ENCODE measurements at regions not wholly inside any gene's neighbourhood (a gene's known extent, or its start where the extent isn't known, plus 50 kb on each side); places are given as distances from the start of the nearest gene placed in this dataset.
A peak's percentile ranks its signal among the peaks of the same experiment; 100 is the strongest.
"Not testable (repeated sequence)": the region's sequence is repeated elsewhere in the genome, so short reads cannot be mapped to it uniquely, and the experiment has no call there.

DNA sequence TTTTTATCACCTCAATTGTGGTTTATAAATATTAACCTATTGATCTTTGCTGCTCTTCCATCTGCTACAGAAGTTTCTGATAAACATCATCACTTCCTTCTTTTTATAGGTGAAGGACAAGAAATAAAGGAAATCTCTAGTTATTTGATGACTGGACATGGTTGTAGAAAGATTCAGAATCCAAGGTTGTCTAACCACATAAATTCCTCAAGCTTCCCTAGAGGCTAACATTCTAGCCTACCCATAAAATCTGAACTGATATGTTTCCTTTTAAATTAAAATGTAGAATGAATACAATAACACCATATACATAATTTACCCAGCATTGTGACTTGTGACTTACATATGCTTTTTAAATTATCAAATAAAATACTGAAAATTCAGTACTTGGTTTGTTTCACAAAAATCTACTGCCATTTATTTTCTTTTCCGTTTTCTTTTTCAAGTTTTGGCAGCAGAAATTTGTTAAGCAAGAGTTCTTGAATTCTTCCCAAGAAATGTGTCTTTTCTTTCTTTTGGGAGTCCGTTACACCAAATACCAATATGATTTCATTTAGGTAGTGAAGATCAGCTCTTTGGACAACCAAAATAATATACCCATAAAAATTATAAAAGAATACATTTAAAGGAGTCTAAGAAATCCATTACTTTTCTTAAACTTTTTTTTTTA lies 513.2 kb upstream of the ADGRL2 start:
- ATAC-seq (peak; percentile 70), DNase-seq (ENCODE audit: low spot score) (no peak)
- intact Hi-C loops (cut with DNase I), result no loop called here

DNA sequence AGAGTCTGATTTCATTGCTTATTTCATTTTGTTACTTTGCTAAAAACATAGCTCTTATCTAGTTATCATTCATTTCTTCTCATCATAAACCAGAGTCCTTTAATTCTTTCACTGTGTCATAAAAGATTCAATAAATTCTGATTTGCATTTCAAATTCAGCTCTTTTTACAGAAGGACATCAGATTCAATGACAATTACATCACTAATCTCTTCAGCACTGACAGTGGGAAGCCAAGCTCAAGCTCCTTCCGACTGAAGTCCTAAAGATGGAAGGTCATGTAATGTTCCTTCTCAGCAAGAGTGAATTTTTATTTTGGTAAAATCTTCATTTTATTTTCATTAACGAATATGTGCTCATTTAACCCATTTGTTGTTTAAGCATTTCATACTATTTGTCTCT lies 530.7 kb upstream of the ADGRL2 start:
- no peak for DNase-seq (ENCODE audit: low spot score)
- ATAC-seq, result no peak
- intact Hi-C loops (cut with DNase I), result no loop called here

DNA sequence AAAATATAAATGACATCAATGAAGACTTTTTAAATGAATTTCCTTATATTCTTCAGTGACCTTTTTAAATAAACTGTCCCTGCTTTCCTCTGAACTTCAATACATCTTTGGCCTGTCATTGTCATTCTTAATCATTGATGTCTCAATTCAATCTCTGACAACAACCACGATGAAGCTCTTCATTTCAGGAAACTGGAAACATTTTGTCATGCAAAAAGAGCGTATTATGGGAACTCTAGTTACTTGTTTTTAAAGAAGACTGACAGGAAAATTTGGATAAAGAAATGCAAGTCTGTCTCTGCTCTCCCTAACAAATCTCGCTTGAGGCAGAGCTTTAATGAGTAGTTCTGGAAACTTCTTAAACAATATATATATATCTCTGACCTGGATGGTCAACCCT lies 535.8 kb upstream of the ADGRL2 start:
- intact Hi-C loops (cut with DNase I), result no loop called here
- DNase-seq (ENCODE audit: low spot score) (no peak), ATAC-seq (no peak)

DNA sequence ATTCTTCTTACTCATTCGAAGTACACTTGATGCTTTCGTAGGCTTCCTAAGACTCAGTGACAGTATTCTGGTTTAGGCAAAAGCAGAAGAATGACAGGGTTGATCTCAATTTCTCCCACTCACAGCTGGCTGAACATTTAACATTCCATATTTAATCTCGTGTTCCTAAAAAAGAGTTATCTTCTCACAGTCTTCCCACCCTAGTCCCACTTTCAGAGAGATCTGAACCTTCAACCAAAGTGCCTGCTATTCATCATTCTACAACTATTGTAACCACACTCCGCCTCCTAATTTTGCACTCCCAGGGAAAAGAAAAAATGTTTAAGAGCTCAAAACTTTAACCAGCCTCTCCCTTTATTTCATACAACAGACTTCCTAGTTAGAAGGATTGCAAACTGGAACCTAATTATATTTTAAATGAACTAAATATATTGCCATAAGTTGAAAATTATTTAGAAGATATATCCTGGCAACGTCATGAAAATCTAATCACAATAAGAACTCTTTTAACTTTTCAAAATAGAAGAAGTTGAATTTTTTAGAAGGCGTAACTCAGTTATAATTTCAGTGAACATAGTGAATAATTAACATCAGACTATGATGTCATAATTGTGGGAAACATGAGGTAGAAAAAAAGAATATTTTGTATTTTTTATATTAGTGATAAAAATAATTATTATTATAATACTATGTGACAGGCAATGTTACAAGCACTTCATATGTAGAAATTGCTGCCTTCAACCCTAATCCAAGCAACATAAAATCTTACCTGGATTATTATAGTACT lies 540.9 kb upstream of the ADGRL2 start:
- intact Hi-C loops (cut with DNase I), result no loop called here
- no peak for ATAC-seq
- no peak for DNase-seq (ENCODE audit: low spot score)

DNA sequence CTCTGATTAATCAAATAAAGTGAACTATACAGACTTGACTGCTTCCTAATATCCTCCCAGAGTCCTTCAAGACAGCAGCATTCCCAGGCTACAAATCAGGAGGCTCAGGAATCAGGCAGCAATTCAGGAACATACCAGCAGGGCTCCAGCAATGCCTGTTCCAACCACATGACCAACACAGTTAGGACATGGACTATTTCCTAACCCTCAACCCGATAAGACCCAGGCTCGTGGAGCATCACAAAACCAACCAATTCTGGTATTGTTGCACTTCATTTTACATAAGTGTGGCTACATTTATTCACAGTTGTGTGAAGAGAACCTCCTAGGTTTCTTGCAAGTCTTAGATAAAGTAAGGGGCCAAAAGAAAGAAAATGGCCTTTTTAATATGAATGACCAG lies 546.2 kb upstream of the ADGRL2 start:
- intact Hi-C loops (cut with DNase I), result no loop called here
- ATAC-seq (no peak), DNase-seq (ENCODE audit: low spot score) (no peak)

DNA sequence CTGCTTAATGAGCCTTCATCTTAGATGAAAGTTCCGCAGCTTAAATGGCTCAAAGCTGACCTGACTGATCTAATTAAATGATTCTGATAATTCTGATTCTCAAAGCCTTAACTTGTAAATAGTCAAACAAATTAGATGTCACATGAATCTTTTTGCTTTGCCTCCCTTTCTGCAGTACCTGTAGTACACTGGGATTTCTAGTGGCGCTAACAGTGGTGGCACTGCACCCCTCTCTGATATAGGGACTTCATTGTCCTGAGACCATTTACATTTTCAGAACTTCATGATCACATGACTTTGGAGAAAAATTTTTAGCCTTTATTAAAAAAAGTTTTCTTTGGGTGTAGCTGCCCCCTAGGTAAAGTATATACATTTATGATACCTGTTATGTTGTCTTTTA lies 546.7 kb upstream of the ADGRL2 start:
- no peak for ATAC-seq
- intact Hi-C loops (cut with DNase I), result no loop called here
- no peak for DNase-seq (ENCODE audit: low spot score)

DNA sequence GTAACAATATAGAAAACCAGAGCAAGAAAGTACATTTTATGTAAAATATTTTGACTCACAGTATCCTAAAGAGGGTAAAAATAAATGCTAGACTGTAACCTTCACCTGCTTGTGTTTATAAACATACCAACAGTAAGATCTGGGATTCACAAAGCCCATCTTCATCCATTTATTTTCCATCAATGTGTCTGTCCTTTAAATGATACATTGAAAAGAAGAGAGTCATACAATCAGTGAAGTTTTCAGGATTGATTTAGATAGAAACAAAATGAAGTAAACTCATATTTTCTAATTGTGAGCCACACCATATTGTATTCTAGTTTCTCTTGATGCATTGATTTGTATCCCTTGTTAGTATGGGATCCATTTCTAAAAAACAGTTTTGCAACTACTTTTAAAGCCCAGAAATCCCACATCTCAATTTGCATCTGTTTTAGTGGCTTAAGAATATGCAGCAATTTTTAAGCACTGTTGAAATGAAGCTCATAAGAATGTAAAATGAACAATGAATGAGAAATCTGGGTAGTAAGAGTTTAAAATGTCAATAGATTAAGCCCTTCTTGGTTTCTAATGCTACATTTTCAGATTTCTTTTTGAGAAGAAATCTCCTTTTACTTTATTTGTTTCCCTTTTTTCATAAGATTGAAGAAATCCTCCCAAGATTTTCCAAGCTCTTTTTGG lies 548.1 kb upstream of the ADGRL2 start:
- intact Hi-C loops (cut with DNase I), result no loop called here
- ATAC-seq, result no peak
- DNase-seq (ENCODE audit: low spot score), result no peak

DNA sequence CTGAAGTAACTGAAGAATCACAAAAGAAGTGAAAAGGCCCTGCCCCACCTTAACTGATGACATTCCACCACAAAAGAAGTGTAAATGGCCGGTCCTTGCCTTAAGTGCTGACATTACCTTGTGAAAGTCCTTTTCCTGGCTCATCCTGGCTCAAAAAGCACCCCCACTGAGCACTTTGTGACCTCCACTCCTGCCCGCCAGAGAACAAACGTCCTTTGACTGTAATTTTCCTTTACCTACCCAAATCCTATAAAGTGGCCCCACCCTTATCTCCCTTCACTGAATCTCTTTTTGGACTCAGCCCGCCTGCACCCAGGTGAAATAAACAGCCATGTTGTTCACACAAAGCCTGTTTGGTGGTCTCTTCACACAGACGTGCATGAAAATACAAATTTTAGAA lies 549.9 kb upstream of the ADGRL2 start:
- DNase-seq (ENCODE audit: low spot score); intact Hi-C loops (cut with DNase I); ATAC-seq: not testable (repeated sequence)

DNA sequence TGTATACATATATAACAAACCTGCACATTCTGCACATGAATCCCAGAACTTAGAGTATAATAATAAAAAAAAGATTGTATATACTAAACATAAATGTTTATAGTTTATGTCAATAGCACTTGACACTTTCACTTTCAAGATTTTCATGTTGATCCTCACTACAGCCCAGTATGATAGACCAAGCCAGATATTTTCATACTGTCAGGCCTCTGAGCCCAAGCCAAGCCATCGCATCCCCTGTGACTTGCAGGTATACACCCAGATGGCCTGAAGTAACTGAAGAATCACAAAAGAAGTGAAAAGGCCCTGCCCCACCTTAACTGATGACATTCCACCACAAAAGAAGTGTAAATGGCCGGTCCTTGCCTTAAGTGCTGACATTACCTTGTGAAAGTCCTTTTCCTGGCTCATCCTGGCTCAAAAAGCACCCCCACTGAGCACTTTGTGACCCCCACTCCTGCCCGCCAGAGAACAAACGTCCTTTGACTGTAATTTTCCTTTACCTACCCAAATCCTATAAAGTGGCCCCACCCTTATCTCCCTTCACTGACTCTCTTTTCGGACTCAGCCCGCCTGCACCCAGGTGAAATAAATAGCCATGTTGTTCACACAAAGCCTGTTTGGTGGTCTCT lies 555.5 kb upstream of the ADGRL2 start:
- intact Hi-C loops (cut with DNase I); DNase-seq (ENCODE audit: low spot score); ATAC-seq: not testable (repeated sequence)

DNA sequence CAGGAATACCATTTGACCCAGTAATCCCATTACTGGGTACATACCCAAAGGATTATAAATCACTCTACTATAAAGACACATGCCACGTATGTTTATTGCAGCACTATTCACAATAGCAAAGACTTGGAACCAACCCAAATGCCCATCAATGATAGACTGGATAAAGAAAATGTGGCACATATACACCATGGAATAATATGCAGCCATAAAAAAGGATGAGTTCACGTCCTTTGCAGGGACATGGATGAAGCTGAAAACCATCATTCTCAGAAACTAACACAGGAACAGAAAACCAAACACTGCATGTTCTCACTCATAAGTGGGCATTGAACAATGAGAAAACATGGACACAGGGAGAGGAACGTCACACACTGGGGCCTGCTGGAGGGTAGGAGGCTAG lies 556.1 kb upstream of the ADGRL2 start:
- ATAC-seq; DNase-seq (ENCODE audit: low spot score); intact Hi-C loops (cut with DNase I): not testable (repeated sequence)

DNA sequence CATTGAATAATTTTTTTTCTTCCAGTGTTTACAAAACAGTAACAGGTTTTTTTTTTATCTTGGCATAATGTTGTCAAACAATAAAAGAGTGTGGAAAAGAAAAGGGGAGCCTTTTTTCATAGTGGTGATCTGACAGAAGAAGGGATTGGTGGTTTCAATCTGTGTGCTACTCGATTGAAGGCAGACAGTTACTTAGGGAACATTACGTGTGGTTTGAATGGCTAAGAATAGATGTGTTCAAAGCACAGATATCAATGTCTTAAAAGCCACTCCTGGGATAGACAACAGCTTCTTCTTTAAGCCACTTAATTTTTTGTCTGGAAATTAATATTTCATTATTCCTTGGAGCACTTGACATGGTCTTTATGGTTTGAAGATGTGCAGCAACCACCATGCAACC lies 558.6 kb upstream of the ADGRL2 start:
- DNase-seq (ENCODE audit: low spot score), result no peak
- no peak for ATAC-seq

DNA sequence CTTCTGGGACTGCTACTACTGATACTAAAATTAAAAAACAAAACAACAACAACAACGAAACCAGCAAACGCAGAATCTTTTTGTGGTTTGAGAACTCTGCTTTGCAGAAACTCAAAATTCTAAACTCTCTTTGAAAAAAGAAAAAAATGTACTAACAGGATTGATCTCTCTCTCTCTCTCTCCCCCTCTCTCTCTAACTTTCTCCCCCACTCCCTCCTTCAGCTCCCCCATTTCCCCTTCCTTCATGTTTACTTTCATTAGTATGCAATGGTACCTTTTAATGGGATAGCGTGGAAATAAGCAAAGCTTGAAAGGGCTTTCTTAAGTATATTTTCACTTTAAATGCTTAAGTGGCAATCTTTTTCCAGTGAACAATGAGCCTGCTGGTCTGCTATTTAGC lies 562.6 kb upstream of the ADGRL2 start:
- ATAC-seq (no peak), DNase-seq (ENCODE audit: low spot score) (no peak)
- intact Hi-C loops (cut with DNase I), result no loop called here

More for the DNA sequence above, 558.6 kb upstream of the ADGRL2 start:
- intact Hi-C loops (cut with DNase I), result no loop called here

DNA sequence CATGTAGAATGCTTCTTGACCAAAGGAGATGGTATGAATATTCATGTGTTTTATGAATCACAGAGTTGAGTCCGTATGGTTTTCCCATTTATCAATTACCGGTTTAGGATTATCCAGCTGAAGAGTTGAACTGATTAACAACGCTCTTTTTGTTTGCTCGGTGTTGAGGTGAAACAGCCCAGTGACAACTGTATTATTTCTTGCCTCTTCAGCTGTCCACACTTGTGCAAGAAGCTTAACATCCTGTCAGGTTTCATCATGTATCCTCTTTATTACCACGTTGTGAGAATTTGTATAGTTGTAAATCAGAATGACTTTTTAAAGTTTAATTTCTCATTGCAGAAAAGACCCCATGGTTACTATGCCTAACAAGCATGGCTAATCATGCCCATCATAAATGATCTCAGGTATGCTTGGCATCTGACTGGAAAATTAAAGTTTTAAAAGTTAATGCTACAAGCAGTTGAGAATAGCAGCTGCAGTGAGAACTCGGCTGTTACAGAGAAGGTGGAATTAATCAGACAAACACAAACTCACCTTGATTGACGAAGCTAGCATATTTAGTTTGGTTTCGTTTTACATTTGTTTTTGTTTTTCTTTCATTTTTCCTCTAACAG lies 563.2 kb upstream of the ADGRL2 start:
- no peak for ATAC-seq
- no peak for DNase-seq (ENCODE audit: low spot score)
- intact Hi-C loops (cut with DNase I), result no loop called here

DNA sequence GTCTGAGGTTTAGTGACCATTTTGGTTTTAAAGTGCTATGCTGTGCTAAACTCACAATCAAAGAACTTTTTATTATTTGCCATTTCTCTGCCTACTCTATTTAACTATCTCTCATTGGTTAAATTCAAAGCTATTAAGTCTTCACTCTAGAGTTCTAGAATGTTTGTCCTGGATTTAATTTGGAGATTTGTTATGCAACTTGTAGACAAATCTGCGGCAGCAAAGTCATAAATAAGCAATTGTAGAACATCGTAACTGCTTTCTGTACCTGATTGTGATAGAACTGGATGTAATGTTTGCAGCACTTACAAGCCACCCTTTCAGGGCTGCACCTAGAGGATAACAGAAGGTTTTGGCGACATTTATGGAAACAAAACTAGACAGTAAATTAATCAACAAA lies 566.5 kb upstream of the ADGRL2 start:
- ATAC-seq, result no peak
- intact Hi-C loops (cut with DNase I), result no loop called here

DNA sequence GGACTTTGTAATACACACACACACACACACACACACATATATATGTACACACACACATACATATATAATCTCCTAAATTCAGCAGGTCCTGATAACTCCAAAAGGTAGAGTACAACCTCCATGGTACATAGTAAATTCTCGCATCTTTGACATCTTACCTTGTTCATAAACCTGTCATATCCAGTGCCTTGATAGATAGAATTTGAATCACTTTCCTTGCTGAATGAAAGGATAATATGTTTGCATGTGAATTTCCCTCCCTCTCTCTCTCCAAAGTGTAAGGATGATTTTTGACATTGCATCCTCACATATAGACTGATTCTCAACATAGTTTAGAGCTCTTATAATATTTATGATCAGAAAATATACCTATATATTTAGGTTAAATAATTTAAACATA lies 567.1 kb upstream of the ADGRL2 start:
- intact Hi-C loops (cut with DNase I), result no loop called here
- no peak for ATAC-seq
- no peak for DNase-seq (ENCODE audit: low spot score)

More for the DNA sequence above, 566.5 kb upstream of the ADGRL2 start:
- no peak for DNase-seq (ENCODE audit: low spot score)

DNA sequence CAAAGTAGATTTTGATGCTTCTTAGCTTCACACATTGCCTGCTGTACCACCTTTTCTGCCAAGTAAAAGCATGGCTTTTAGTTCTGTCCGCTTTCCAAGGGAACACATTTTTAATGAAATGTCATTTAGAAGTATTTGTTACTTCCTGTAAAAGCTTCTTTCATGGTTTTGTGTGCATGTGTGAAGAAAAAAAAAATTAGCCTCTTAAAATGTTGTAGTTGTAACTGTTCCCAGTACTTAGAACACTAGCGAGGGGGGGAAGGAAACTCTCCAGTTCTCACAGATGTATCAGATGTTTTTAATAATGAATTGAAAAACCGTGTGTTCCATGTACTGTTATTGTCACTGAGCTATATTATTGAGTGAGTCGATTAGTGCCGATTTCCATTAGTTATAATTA lies 568.3 kb upstream of the ADGRL2 start:
- ATAC-seq (peak; percentile 78), DNase-seq (ENCODE audit: low spot score) (no peak)
- intact Hi-C loops (cut with DNase I), result no loop called here

DNA sequence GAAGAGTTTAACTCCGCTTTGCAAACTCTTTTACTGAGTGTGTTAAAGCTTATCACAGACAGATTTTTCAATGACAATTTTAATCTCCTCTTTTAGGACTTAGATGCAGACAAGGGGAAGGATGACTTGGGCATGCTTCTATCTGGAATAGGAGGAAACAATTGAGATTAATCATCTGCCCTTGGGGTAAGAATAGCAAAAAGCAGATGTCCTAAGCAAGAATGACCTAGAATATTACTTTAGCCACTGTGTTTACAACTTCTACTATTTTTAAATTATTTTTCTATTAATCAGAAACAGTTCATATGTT lies 569.0 kb upstream of the ADGRL2 start:
- intact Hi-C loops (cut with DNase I), result no loop called here
- ATAC-seq (no peak), DNase-seq (ENCODE audit: low spot score) (no peak)

DNA sequence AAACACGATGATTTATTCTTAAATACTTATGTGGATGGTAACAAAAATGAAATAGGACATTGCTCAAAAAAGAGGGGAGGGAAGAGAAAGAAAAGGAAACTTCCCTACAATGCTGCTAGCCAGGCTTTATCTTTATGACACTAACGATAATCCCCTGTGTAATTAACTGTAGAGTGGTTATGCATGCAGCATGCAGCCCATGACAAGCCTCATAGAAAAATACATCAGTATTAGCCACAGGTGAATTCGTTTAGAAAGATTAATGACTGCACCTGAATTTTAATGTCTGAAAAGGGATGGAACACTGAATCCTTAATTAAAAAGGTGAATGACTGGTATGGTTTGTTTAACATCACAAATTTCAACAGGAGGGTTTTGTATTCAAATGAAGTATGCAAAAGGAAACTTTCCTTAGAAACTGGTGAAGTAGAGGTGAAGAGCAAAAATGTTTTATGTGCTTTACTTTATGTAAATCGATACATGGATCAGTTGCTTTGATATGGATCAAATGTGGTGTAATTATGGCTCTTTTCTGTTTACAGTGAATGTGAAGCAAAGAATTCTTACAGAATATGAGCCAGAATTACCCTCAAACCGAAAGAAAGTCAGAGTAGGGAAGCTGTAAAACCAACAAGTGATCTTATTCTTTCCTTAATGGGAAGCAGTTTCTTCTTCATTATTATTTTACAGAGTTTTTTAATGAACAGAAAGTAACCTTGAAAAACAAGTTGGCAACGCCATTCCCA lies 569.6 kb upstream of the ADGRL2 start:
- DNase-seq (ENCODE audit: low spot score), result no peak
- intact Hi-C loops (cut with DNase I), result no loop called here
- no peak for ATAC-seq

DNA sequence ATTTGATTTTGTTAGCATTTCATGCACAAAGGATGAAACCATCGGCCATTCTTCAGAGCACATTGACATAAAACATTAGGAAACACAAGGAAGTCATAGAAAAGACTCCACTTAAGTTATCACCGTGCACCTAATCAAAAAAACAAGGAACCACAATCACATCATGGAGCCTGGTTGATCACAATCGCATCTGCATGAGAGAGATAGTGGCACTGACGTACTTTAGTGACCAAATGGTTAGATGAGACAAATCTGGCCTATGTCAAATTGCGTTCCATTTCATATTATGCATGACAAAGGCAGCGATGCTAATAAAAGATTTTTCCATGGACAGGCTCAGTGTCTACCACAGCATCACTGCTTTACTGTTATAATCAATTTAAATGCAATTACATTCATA lies 571.8 kb upstream of the ADGRL2 start:
- no peak for ATAC-seq
- DNase-seq (ENCODE audit: low spot score), result no peak
- intact Hi-C loops (cut with DNase I), result no loop called here
